SK-N-SH (cell line): ENCODE measurements at regions not wholly inside any gene's neighbourhood (a gene's known extent, or its start where the extent isn't known, plus 50 kb on each side); places are given as distances from the start of the nearest gene placed in this dataset.

Experiments
- CTCF ChIA-PET: fragments of 300-600, 350-600 bp; formaldehyde crosslinking; extraction: SDS; loops from one replicate; lab custom pipeline; 2021; lab: Yijun Ruan, JAX
- POLR2A ChIA-PET: fragments of 350-600 bp; sonication (Branson Sonifier 250); formaldehyde crosslinking; extraction: SDS; loops from one replicate; lab custom pipeline; 2020; ENCODE audit warnings: antibody characterized with exemption, inconsistent platforms; lab: Yijun Ruan, JAX
- DNase-seq: peaks from one replicate; pipeline ENCODE4 v3.0.0; 2012
- H2AFZ ChIP-seq: fragments of 200-600 bp; sonication (generic); 2 replicates; pipeline ENCODE4 v1.8.1; 2016; ENCODE audit warnings: antibody characterized with exemption, mild to moderate bottlenecking, low read depth
- H3F3A ChIP-seq: fragments of 200-600 bp; sonication (generic); replicated peaks from 2 replicates; pipeline ENCODE3; 2016; ENCODE audit warnings: antibody characterized with exemption, mild to moderate bottlenecking; ENCODE audit not compliant: insufficient read depth
- H3K27ac ChIP-seq, 2 experiments: fragments of 200-500 bp in 1 of 2; fragments of 200-600 bp in 1 of 2; sonication (Bioruptor generic) in 1 of 2; sonication (generic), shearing (Covaris generic) in 1 of 2; 2 replicates each; pipeline versions ENCODE4 v1.5.1 to v1.6.1; 2014 to 2016; ENCODE audit warnings: low read depth in 2 of 2, inconsistent platforms in 1 of 2, low read length in 1 of 2, mild to moderate bottlenecking in 1 of 2, mixed read lengths in 1 of 2
- H3K27me3 ChIP-seq: fragments of 200-600 bp; sonication (generic), shearing (Covaris generic); 2 replicates; pipeline ENCODE4 v1.6.1; 2016; ENCODE audit warnings: mixed run types; ENCODE audit not compliant: insufficient read depth
- H3K36me3 ChIP-seq, 2 experiments: fragments of 200-500 bp in 1 of 2; fragments of 200-600 bp in 1 of 2; sonication (Bioruptor generic) in 1 of 2; sonication (generic) in 1 of 2; replicated peaks in 1 of 2; 2 replicates each; pipeline versions ENCODE3 to v1.5.1; 2014 to 2016; ENCODE audit warnings: low read length in 1 of 2, mild to moderate bottlenecking in 1 of 2; ENCODE audit not compliant: insufficient read depth in 2 of 2, control insufficient read depth in 1 of 2
- H3K4me1 ChIP-seq, 2 experiments: fragments of 200-500 bp in 1 of 2; fragments of 200-600 bp in 1 of 2; sonication (Bioruptor generic) in 1 of 2; sonication (generic), shearing (Covaris generic) in 1 of 2; 2 replicates each; pipeline versions ENCODE4 v1.5.1 to v1.6.1; 2014 to 2016; ENCODE audit warnings: low read depth in 1 of 2, low read length in 1 of 2, mixed run types in 1 of 2; ENCODE audit not compliant: insufficient read depth in 2 of 2, control insufficient read depth in 1 of 2
- H3K4me2 ChIP-seq: fragments of 200-600 bp; sonication (generic), shearing (Covaris generic); 2 replicates; pipeline ENCODE4 v1.6.1; 2017; ENCODE audit warnings: mixed run types
- H3K4me3 ChIP-seq, 2 experiments: fragments of 200-500 bp in 1 of 2; fragments of 200-600 bp in 1 of 2; sonication (Bioruptor generic) in 1 of 2; sonication (generic), shearing (Covaris generic) in 1 of 2; 2 replicates each; pipeline versions ENCODE4 v1.5.1 to v1.8.1; 2014 to 2016; ENCODE audit warnings: low read depth in 2 of 2, inconsistent platforms in 1 of 2, low read length in 1 of 2, mild to moderate bottlenecking in 1 of 2, mixed read lengths in 1 of 2, moderate library complexity in 1 of 2
- H3K79me2 ChIP-seq: fragments of 200-600 bp; sonication (generic); 2 replicates; pipeline ENCODE4 v1.8.1; 2017; ENCODE audit warnings: mild to moderate bottlenecking; ENCODE audit not compliant: insufficient read depth
- H3K9ac ChIP-seq: fragments of 200-600 bp; sonication (generic); 2 replicates; pipeline ENCODE4 v1.6.1; 2017; ENCODE audit warnings: mixed run types
- H3K9me2 ChIP-seq: fragments of 200-600 bp; sonication (generic); 2 replicates; pipeline ENCODE4 v1.6.1; 2017; ENCODE audit warnings: mixed run types
- H3K9me3 ChIP-seq: fragments of 200-600 bp; sonication (generic); 2 replicates; pipeline ENCODE4 v1.6.1; 2017; ENCODE audit warnings: mixed run types, mild to moderate bottlenecking, moderate library complexity
- H4K20me1 ChIP-seq: fragments of 200-600 bp; sonication (generic); 2 replicates; pipeline ENCODE4 v1.6.1; 2017; ENCODE audit warnings: mild to moderate bottlenecking, mixed run types; ENCODE audit not compliant: insufficient read depth
- ELF1 ChIP-seq: IDR thresholded peaks from 2 replicates; pipeline ENCODE4 v1.4.0; 2012
- FOSL2 ChIP-seq: IDR thresholded peaks from 2 replicates; pipeline ENCODE4 v1.4.0; 2012; ENCODE audit warnings: low read depth, mild to moderate bottlenecking, moderate library complexity, borderline replicate concordance
- FOXM1 ChIP-seq: IDR thresholded peaks from 2 replicates; pipeline ENCODE4 v1.4.0; 2012; ENCODE audit warnings: low read depth, mild to moderate bottlenecking
- MEF2A ChIP-seq: IDR thresholded peaks from 2 replicates; pipeline ENCODE4 v1.4.0; 2012; ENCODE audit warnings: low read depth, borderline replicate concordance
- NRF1 ChIP-seq: IDR thresholded peaks from 2 replicates; pipeline ENCODE4 v1.6.1; 2012; ENCODE audit warnings: low read depth, mild to moderate bottlenecking, low read length
- RCOR1 ChIP-seq: fragments of 150-350 bp; IDR thresholded peaks from 2 replicates; pipeline ENCODE4 v1.6.1; 2017; ENCODE audit warnings: antibody characterized with exemption, low read length
- RFX5 ChIP-seq: IDR thresholded peaks from 2 replicates; pipeline ENCODE4 v1.6.1; 2012; ENCODE audit warnings: mild to moderate bottlenecking, improper control_type of control experiment, low read length
- SMC3 ChIP-seq: IDR thresholded peaks from 2 replicates; pipeline ENCODE4 v1.6.1; 2012; ENCODE audit warnings: low read depth, low read length, improper control_type of control experiment
- TCF12 ChIP-seq: IDR thresholded peaks from 2 replicates; pipeline ENCODE4 v1.4.0; 2012
- TEAD4 ChIP-seq: IDR thresholded peaks from 2 replicates; pipeline ENCODE4 v1.4.0; 2012; ENCODE audit warnings: mild to moderate bottlenecking, borderline replicate concordance; ENCODE audit not compliant: insufficient read depth
- WGBS: methylation state at CpG from one replicate; pipeline ENCODE4 v1.1.6; 2017; ENCODE audit warnings: low lambda C conversion rate; 5-methylcytosine and 5-hydroxymethylcytosine counted together
- TF ChIP-seq, protein P1 (sequence below): fragments of 150-350 bp; IDR thresholded peaks from 2 replicates; pipeline ENCODE4 v1.6.1; 2016; ENCODE audit warnings: mild to moderate bottlenecking, low read depth, low read length
- TF ChIP-seq, protein P2 (sequence below): IDR thresholded peaks from 2 replicates; pipeline ENCODE4; 2012
- TF ChIP-seq, protein P3 (sequence below): IDR thresholded peaks from 2 replicates; pipeline ENCODE4 v1.4.0; 2012; ENCODE audit warnings: low read depth, borderline replicate concordance

DNA sequence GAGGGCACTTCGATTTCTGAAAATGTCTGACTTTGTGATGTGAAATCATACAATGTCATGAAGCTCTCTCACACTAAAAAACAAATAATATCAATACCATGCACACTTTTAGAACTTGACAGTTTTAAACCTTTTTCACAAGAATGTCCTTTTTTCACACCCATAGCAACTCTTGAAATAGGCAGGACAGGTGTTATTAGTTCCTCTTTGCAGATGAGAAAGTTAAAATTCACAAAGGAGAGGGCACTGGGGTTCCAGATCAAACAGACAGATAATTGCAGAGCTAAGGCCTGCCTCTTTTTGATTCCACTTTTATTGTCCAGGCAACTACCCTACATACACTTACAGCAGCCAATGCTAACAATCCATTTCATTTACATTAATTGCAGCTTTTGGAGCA is 142.8 kb downstream of the KLF12 start:
- POLR2A ChIA-PET: no interaction called here
- peaks cover 4 to 11% of the 10 kb centered on the region in 2 experiments for H3K36me3 ChIP-seq
- no peak overlapping the region; a peak in 1 of 4 replicates for H3K27ac ChIP-seq
- no peaks in the 10 kb centered on the region for H3K27me3 ChIP-seq
- H3K79me2 ChIP-seq: no peaks in the 10 kb centered on the region
- H3K4me1 ChIP-seq: peaks cover 0 to 7% of the 10 kb centered on the region in 2 experiments; a peak in 2 of 4 replicates
- H3K4me2 ChIP-seq: no peak overlapping the region
- no peak overlapping the region for H3K9ac ChIP-seq
- no peak for TF ChIP-seq RFX5
- H2AFZ ChIP-seq: no peak overlapping the region
- H3K9me3 ChIP-seq: no peaks in the 10 kb centered on the region
- no peak for DNase-seq
- WGBS: 89% methylated on average over 1 of the region's 1 CpG
- CTCF ChIA-PET: no interaction called here
- H3K4me3 ChIP-seq: no peak overlapping the region
- no peaks in the 10 kb centered on the region; the same call in 1 of the 2 replicates for H3K9me2 ChIP-seq
- no peaks in the 10 kb centered on the region for H3F3A ChIP-seq
- H4K20me1 ChIP-seq: no peaks in the 10 kb centered on the region

DNA sequence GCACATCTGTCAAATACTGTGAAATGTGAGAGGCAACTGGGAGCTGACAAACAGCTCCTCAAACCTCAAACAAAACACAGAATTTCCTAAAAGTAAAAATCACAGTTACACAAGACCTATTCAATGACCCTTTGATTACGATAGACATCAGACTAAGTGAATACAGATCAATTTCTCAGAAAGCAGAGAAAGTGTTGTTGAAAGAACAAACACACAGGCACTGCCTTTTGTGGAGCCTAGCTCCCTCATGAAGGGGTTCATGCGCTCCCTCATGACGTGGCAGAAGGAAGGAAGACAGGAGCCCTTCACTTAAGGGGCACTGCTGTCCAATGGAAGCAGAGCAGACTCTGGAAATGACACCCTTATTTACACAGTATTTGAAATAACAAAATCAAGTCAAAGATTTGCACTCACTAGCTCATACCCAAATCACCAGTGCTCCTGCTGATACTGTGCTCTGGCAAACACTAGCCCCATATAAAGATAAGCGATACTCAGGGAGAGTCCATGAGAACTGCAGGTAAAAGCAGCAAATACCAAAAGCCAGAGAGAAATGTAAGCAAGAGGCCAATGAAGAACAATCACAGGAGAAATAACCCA is 144.9 kb downstream of the KLF12 start:
- TF ChIP-seq FOSL2 (no peak), SMC3 (no peak), RCOR1 (no peak), MEF2A (no peak), ELF1 (no peak), TEAD4 (no peak), TCF12 (no peak), NRF1 (no peak), FOXM1 (no peak)
- TF ChIP-seq, protein P1, sequence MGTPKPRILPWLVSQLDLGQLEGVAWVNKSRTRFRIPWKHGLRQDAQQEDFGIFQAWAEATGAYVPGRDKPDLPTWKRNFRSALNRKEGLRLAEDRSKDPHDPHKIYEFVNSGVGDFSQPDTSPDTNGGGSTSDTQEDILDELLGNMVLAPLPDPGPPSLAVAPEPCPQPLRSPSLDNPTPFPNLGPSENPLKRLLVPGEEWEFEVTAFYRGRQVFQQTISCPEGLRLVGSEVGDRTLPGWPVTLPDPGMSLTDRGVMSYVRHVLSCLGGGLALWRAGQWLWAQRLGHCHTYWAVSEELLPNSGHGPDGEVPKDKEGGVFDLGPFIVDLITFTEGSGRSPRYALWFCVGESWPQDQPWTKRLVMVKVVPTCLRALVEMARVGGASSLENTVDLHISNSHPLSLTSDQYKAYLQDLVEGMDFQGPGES: no peak
- TF ChIP-seq, protein P2, sequence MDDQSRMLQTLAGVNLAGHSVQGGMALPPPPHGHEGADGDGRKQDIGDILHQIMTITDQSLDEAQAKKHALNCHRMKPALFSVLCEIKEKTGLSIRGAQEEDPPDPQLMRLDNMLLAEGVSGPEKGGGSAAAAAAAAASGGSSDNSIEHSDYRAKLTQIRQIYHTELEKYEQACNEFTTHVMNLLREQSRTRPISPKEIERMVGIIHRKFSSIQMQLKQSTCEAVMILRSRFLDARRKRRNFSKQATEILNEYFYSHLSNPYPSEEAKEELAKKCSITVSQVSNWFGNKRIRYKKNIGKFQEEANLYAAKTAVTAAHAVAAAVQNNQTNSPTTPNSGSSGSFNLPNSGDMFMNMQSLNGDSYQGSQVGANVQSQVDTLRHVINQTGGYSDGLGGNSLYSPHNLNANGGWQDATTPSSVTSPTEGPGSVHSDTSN: no peak
- TF ChIP-seq, protein P3, sequence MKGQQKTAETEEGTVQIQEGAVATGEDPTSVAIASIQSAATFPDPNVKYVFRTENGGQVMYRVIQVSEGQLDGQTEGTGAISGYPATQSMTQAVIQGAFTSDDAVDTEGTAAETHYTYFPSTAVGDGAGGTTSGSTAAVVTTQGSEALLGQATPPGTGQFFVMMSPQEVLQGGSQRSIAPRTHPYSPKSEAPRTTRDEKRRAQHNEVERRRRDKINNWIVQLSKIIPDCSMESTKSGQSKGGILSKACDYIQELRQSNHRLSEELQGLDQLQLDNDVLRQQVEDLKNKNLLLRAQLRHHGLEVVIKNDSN: no peak
- POLR2A ChIA-PET: no interaction called here
- no peaks in the 10 kb centered on the region for H3K79me2 ChIP-seq

More for the DNA sequence above, 144.9 kb downstream of the KLF12 start:
- Histone ChIP-seq H3K27ac (no peak overlapping the region), H3K4me2 (no peak overlapping the region), H3K9me2 (no peaks in the 10 kb centered on the region; the same call in 1 of the 2 replicates), H3K36me3 (peaks cover 8 to 24% of the 10 kb centered on the region in 2 experiments), H2AFZ (no peak overlapping the region), H3K4me3 (no peak overlapping the region), H3F3A (no peaks in the 10 kb centered on the region), H3K9ac (no peak overlapping the region), H3K27me3 (no peaks in the 10 kb centered on the region), H3K4me1 (peaks cover 0 to 10% of the 10 kb centered on the region in 2 experiments; a peak in 2 of 4 replicates), H4K20me1 (no peaks in the 10 kb centered on the region), H3K9me3 (no peaks in the 10 kb centered on the region)
- CTCF ChIA-PET: interaction anchor here (1.6 kb wide), 1 partner anchor 11 kb away, joined by 3 read pairs; no protein-coding TSS in a partner anchor
- no peak for DNase-seq
- WGBS: 95% methylated on average over 4 of the region's 4 CpGs
